Keratinocyte (primary cell): ENCODE measurements at regions not wholly inside any gene's neighbourhood (a gene's known extent, or its start where the extent isn't known, plus 50 kb on each side); places are given as distances from the start of the nearest gene placed in this dataset.

Source experiments
- DNase-seq: peaks from one replicate; pipeline ENCODE4 v3.0.0-alpha.2; 2011; ENCODE audit warnings: low read depth, missing footprints, low spot score
- FAIRE-seq: peaks from 2 replicates; lab custom pipeline; 2011; peaks lifted over from hg19 to GRCh38; lab: Jason Lieb, UNC
- H2AFZ ChIP-seq: 2 replicates; pipeline ENCODE4 v1.6.0; 2012; ENCODE audit warnings: low read length, control low read depth, inconsistent platforms; ENCODE audit not compliant: control insufficient read depth
- H3K27ac ChIP-seq: 2 replicates; pipeline ENCODE4 v1.5.1; 2011; ENCODE audit warnings: low read length; ENCODE audit not compliant: control insufficient read depth, insufficient read depth
- H3K27me3 ChIP-seq: 3 replicates; pipeline ENCODE4 v1.6.0; 2011; ENCODE audit warnings: low read length; ENCODE audit not compliant: control insufficient read depth, insufficient read depth; ENCODE audit errors: extremely low read depth
- H3K36me3 ChIP-seq, 2 experiments: 2 replicates in 1 of 2; 3 replicates in 1 of 2; pipeline ENCODE4 v1.5.1; 2011; ENCODE audit warnings: low read length in 2 of 2, mild to moderate bottlenecking in 1 of 2; ENCODE audit not compliant: control insufficient read depth in 2 of 2, insufficient read depth in 2 of 2; ENCODE audit errors: extremely low read depth in 1 of 2
- H3K4me1 ChIP-seq: 3 replicates; pipeline ENCODE4 v1.5.1; 2011; ENCODE audit warnings: low read length; ENCODE audit not compliant: control insufficient read depth, insufficient read depth; ENCODE audit errors: extremely low read depth
- H3K4me2 ChIP-seq: 3 replicates; pipeline ENCODE4 v1.6.0; 2011; ENCODE audit warnings: low read depth, low read length; ENCODE audit not compliant: control insufficient read depth, insufficient read depth; ENCODE audit errors: extremely low read depth
- H3K4me3 ChIP-seq, 3 experiments: fragments of 200-600 bp in 1 of 3; sonication (generic) in 1 of 3; 2 replicates in 2 of 3; 3 replicates in 1 of 3; pipeline ENCODE4 v1.5.1; 2011 to 2016; ENCODE audit warnings: low read length in 3 of 3, mild to moderate bottlenecking in 3 of 3, control low read depth in 2 of 3, inconsistent platforms in 1 of 3, low read depth in 1 of 3, mixed read lengths in 1 of 3, mixed run types in 1 of 3, moderate library complexity in 1 of 3; ENCODE audit not compliant: control insufficient read depth in 2 of 3, insufficient read depth in 2 of 3; ENCODE audit errors: extremely low read depth in 1 of 3
- H3K79me2 ChIP-seq: 2 replicates; pipeline ENCODE4 v1.6.0; 2012; ENCODE audit warnings: low read length; ENCODE audit not compliant: control insufficient read depth, insufficient read depth
- H3K9ac ChIP-seq: 3 replicates; pipeline ENCODE4 v1.6.0; 2011; ENCODE audit warnings: low read length; ENCODE audit not compliant: control insufficient read depth, insufficient read depth; ENCODE audit errors: extremely low read depth
- H3K9me1 ChIP-seq: 3 replicates; pipeline ENCODE4 v1.6.0; 2011; ENCODE audit warnings: low read length; ENCODE audit not compliant: control insufficient read depth, insufficient read depth; ENCODE audit errors: extremely low read depth
- H3K9me3 ChIP-seq: 2 replicates; pipeline ENCODE4 v1.5.1; 2012; ENCODE audit warnings: low read depth, low read length; ENCODE audit not compliant: control insufficient read depth
- H4K20me1 ChIP-seq: 3 replicates; pipeline ENCODE4 v1.6.0; 2011; ENCODE audit warnings: low read length; ENCODE audit not compliant: control insufficient read depth, insufficient read depth; ENCODE audit errors: extremely low read depth
- EZH2 ChIP-seq: IDR thresholded peaks from one replicate; pipeline ENCODE4 v1.6.1; 2012; ENCODE audit warnings: inconsistent platforms, mild to moderate bottlenecking, low read length, moderate library complexity
- dilution Hi-C: fragments of 300-500 bp; cut with MboI; formaldehyde crosslinking; loops from one replicate; pipeline ENCODE4 v1.7.0; 2020; ENCODE audit warnings: low sequenced_read_pairs; ENCODE audit not compliant: extremely low pct_ligation_motif_present
- TF ChIP-seq, protein P1 (sequence below), 3 experiments: IDR thresholded peaks in 1 of 3; conservative IDR thresholded peaks in 1 of 3; optimal IDR thresholded peaks in 1 of 3; 2 replicates in 2 of 3; 3 replicates in 1 of 3; pipeline versions ENCODE3 to v1.5.1; 2011; ENCODE audit warnings: low read length in 3 of 3, mild to moderate bottlenecking in 3 of 3, moderate library complexity in 2 of 3, control low read depth in 1 of 3, inconsistent platforms in 1 of 3; ENCODE audit not compliant: insufficient read depth in 2 of 3; ENCODE audit errors: extremely low read depth in 1 of 3

GRCh38 chr4:122679946-122680345 is 52.6 kb upstream of the BBS12 start:
- dilution Hi-C loops: no loop called here

DNA sequence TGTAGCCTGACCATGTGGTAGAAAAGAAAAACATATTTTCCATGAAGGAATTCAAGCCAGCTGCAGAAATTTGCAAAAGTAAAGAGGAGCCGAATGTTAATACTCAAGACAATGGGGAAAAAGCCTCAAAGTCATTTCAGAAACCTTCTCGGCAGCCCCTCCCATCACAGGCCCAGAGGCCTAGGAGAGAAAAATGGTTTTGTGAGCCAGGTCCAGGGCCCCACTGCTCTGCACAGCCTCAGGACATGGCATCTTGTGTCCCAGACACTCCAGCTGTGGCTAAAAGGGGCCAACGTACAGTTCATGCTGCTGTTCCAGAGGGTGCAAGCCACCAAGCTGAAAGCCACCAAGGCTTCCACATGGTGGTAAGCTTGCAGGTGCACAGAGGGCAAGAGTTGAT is 50.9 kb upstream of the BBS12 start:
- dilution Hi-C loops: no loop called here
- no peak overlapping the region for H3K27ac ChIP-seq
- no peaks in the 10 kb centered on the region for H3K36me3 ChIP-seq
- no peak overlapping the region for H3K4me3 ChIP-seq
- no peaks in the 10 kb centered on the region for H3K27me3 ChIP-seq
- H4K20me1 ChIP-seq: no peaks in the 10 kb centered on the region
- no peaks in the 10 kb centered on the region for H3K79me2 ChIP-seq
- FAIRE-seq: no peak
- DNase-seq: no peak
- H3K4me1 ChIP-seq: no peaks in the 10 kb centered on the region
- no peak for TF ChIP-seq EZH2
- TF ChIP-seq, protein P1, sequence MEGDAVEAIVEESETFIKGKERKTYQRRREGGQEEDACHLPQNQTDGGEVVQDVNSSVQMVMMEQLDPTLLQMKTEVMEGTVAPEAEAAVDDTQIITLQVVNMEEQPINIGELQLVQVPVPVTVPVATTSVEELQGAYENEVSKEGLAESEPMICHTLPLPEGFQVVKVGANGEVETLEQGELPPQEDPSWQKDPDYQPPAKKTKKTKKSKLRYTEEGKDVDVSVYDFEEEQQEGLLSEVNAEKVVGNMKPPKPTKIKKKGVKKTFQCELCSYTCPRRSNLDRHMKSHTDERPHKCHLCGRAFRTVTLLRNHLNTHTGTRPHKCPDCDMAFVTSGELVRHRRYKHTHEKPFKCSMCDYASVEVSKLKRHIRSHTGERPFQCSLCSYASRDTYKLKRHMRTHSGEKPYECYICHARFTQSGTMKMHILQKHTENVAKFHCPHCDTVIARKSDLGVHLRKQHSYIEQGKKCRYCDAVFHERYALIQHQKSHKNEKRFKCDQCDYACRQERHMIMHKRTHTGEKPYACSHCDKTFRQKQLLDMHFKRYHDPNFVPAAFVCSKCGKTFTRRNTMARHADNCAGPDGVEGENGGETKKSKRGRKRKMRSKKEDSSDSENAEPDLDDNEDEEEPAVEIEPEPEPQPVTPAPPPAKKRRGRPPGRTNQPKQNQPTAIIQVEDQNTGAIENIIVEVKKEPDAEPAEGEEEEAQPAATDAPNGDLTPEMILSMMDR (optimal IDR thresholded peaks at IDR 0.05 in 1 of 3, IDR thresholded peaks at IDR 0.05 in 1 of 3, conservative IDR thresholded peaks at IDR 0.05 in 1 of 3; ENCODE audit: extremely low read depth in 1 of 3, insufficient read depth in 2 of 3, low read length in 3 of 3): no peak
- no peak overlapping the region for H3K9ac ChIP-seq
- H3K4me2 ChIP-seq: no peak overlapping the region
- H3K9me1 ChIP-seq: no peaks in the 10 kb centered on the region
- H3K9me3 ChIP-seq: peaks cover 3% of the 10 kb centered on the region
- no peak overlapping the region for H2AFZ ChIP-seq

More at GRCh38 chr4:122679946-122680345, 52.6 kb upstream of the BBS12 start:
- no peak overlapping the region for H3K4me2 ChIP-seq
- H3K79me2 ChIP-seq: no peaks in the 10 kb centered on the region
- H2AFZ ChIP-seq: no peak overlapping the region
- H3K27me3 ChIP-seq: no peaks in the 10 kb centered on the region
- peaks cover 3% of the 10 kb centered on the region for H3K9me3 ChIP-seq
- H3K27ac ChIP-seq: no peak overlapping the region
- FAIRE-seq: no peak
- H3K4me3 ChIP-seq: no peak overlapping the region
- H3K36me3 ChIP-seq: no peaks in the 10 kb centered on the region
- no peak for TF ChIP-seq EZH2
- TF ChIP-seq, protein P1 (optimal IDR thresholded peaks at IDR 0.05 in 1 of 3, IDR thresholded peaks at IDR 0.05 in 1 of 3, conservative IDR thresholded peaks at IDR 0.05 in 1 of 3; ENCODE audit: extremely low read depth in 1 of 3, insufficient read depth in 2 of 3, low read length in 3 of 3): no peak
- DNase-seq: no peak
- no peaks in the 10 kb centered on the region for H3K9me1 ChIP-seq
- H4K20me1 ChIP-seq: no peaks in the 10 kb centered on the region
- no peak overlapping the region for H3K9ac ChIP-seq
- no peaks in the 10 kb centered on the region for H3K4me1 ChIP-seq
